BJ (cell line): ENCODE measurements at regions not wholly inside any gene's neighbourhood (a gene's known extent, or its start where the extent isn't known, plus 50 kb on each side); places are given as distances from the start of the nearest gene placed in this dataset.
"Not testable (repeated sequence)": the region's sequence is repeated elsewhere in the genome, so short reads cannot be mapped to it uniquely, and the experiment has no call there.

ENCODE experiments used
- CTCF ChIA-PET: fragments of 350-600 bp; formaldehyde crosslinking; extraction: SDS; loops from one replicate; lab custom pipeline; 2021; ENCODE audit warnings: antibody characterized with exemption, inconsistent platforms; lab: Yijun Ruan, JAX
- POLR2A ChIA-PET: fragments of 300-600 bp; sonication (Branson Sonifier 250); formaldehyde crosslinking; extraction: SDS; loops from one replicate; lab custom pipeline; 2021; ENCODE audit warnings: antibody characterized with exemption; lab: Charles Lee
- DNase-seq: peaks from one replicate; pipeline ENCODE4 v3.0.0-alpha.2; 2011; ENCODE audit warnings: low read depth
- H3K27me3 ChIP-seq: 2 replicates; pipeline ENCODE4 v1.6.0; 2011; ENCODE audit warnings: low read length; ENCODE audit not compliant: control insufficient read depth, insufficient read depth
- H3K36me3 ChIP-seq: 2 replicates; pipeline ENCODE4 v1.5.1; 2011; ENCODE audit warnings: low read length; ENCODE audit not compliant: control insufficient read depth, insufficient read depth
- H3K4me3 ChIP-seq: 2 replicates; pipeline ENCODE4 v1.5.1; 2011; ENCODE audit warnings: low read depth, mild to moderate bottlenecking, control low read depth, low read length
- CTCF ChIP-seq: IDR thresholded peaks from 2 replicates; pipeline ENCODE4 v1.5.1; 2011; ENCODE audit warnings: low read depth, mild to moderate bottlenecking, control low read depth, inconsistent platforms, low read length, moderate library complexity; ENCODE audit not compliant: insufficient read depth

GRCh38 chr9:87370049-87370685 is 127.5 kb upstream of the DAPK1 start:
- Histone ChIP-seq H3K4me3 (no peak overlapping the region), H3K36me3 (no peaks in the 10 kb centered on the region), H3K27me3 (no peaks in the 10 kb centered on the region)
- no peak for TF ChIP-seq CTCF
- ChIA-PET CTCF (no interaction called here), POLR2A (no interaction called here)
- no peak for DNase-seq

- Histone ChIP-seq H3K36me3 (no peaks in the 10 kb centered on the region), H3K4me3 (no peak overlapping the region), H3K27me3 (no peaks in the 10 kb centered on the region)
- POLR2A ChIA-PET, result interaction anchor here (0.7 kb wide), 1 partner anchor 173 kb away, joined by 3 read pairs; no protein-coding TSS in a partner anchor
- CTCF ChIA-PET, result no interaction called here
- TF ChIP-seq CTCF, result no peak
- no peak for DNase-seq
These were observed 125.8 kb upstream of the DAPK1 start for GRCh38 chr9:87371795-87372355.

- POLR2A ChIA-PET, result interaction anchor here (0.7 kb wide), 1 partner anchor 173 kb away, joined by 3 read pairs; no protein-coding TSS in a partner anchor
- Histone ChIP-seq H3K4me3 (no peak overlapping the region), H3K36me3 (no peaks in the 10 kb centered on the region), H3K27me3 (no peaks in the 10 kb centered on the region)
- DNase-seq, result no peak
- TF ChIP-seq CTCF, result no peak
- CTCF ChIA-PET, result no interaction called here
These were observed 125.3 kb upstream of the DAPK1 start for GRCh38 chr9:87372356-87372851.

GRCh38 chr9:87374023-87374919 is 123.4 kb upstream of the DAPK1 start:
- CTCF ChIA-PET, result interaction anchor here (1.4 to 1.6 kb wide), 3 partner anchors 8 to 289 kb away, joined by 4 to 5 read pairs (median 5); no protein-coding TSS in a partner anchor
- POLR2A ChIA-PET, DNase-seq: not testable (repeated sequence)

GRCh38 chr9:87375397-87376073 is 122.1 kb upstream of the DAPK1 start:
- POLR2A ChIA-PET, result no interaction called here
- Histone ChIP-seq H3K27me3 (no peaks in the 10 kb centered on the region), H3K4me3 (no peak overlapping the region), H3K36me3 (no peaks in the 10 kb centered on the region)
- DNase-seq, result no peak
- TF ChIP-seq CTCF, result no peak
- CTCF ChIA-PET, result no interaction called here

More at GRCh38 chr9:87374023-87374919, 123.4 kb upstream of the DAPK1 start:
- H3K4me3 ChIP-seq, H3K36me3 ChIP-seq, H3K27me3 ChIP-seq: not testable (repeated sequence)
